Endothelial cell of umbilical vein (primary cell): ENCODE measurements at regions not wholly inside any gene's neighbourhood (a gene's known extent, or its start where the extent isn't known, plus 50 kb on each side); places are given as distances from the start of the nearest gene placed in this dataset.

Experiments used
- BruUV-seq: library from RNA; stranded (reverse); fragments of 400-500 nt; replicated peaks from 2 replicates; lab custom pipeline; 2021; lab: Mats Ljungman, UMichigan
- CTCF ChIA-PET: fragments of 300-600, 350-600 bp; sonication (Branson Sonifier 250); formaldehyde crosslinking; loops from one replicate; lab custom pipeline; 2021; ENCODE audit warnings: antibody characterized with exemption, inconsistent platforms; lab: Charles Lee
- POLR2A ChIA-PET: fragments of 300-600, 350-600 bp; sonication (Branson Sonifier 250); formaldehyde crosslinking; loops from one replicate; lab custom pipeline; 2021; ENCODE audit warnings: antibody characterized with exemption, inconsistent platforms; lab: Charles Lee
- DNase-seq: peaks from one replicate; pipeline ENCODE4 v3.0.0-alpha.2; 2011; ENCODE audit warnings: low read depth, low spot score
- FAIRE-seq: peaks from 2 replicates; lab custom pipeline; 2011; peaks lifted over from hg19 to GRCh38; lab: Jason Lieb, UNC
- H2AFZ ChIP-seq: 2 replicates; pipeline ENCODE4 v1.6.0; 2012; ENCODE audit warnings: low read depth, low read length, control low read depth, inconsistent platforms
- H3K27ac ChIP-seq: 2 replicates; pipeline ENCODE4 v1.5.1; 2011; ENCODE audit warnings: low read depth, mild to moderate bottlenecking, control low read depth, low read length, moderate library complexity; ENCODE audit not compliant: insufficient read depth
- H3K27me3 ChIP-seq, 2 experiments: 2 replicates each; pipeline versions ENCODE4 v1.6.0 to v1.6.1; 2011; ENCODE audit warnings: low read length in 2 of 2, mixed read lengths in 1 of 2; ENCODE audit not compliant: control insufficient read depth in 2 of 2, insufficient read depth in 2 of 2
- H3K36me3 ChIP-seq, 2 experiments: 2 replicates in 1 of 2; 3 replicates in 1 of 2; pipeline ENCODE4 v1.5.1; 2011; ENCODE audit warnings: low read length in 2 of 2, mild to moderate bottlenecking in 1 of 2, moderate library complexity in 1 of 2; ENCODE audit not compliant: control insufficient read depth in 2 of 2, insufficient read depth in 2 of 2; ENCODE audit errors: extremely low read depth in 1 of 2
- H3K4me1 ChIP-seq: 3 replicates; pipeline ENCODE4 v1.5.1; 2011; ENCODE audit warnings: mild to moderate bottlenecking, low read length; ENCODE audit not compliant: control insufficient read depth, insufficient read depth; ENCODE audit errors: extremely low read depth
- H3K4me2 ChIP-seq: 2 replicates; pipeline ENCODE4 v1.6.1; 2011; ENCODE audit warnings: low read length, control low read depth, mixed read lengths; ENCODE audit not compliant: insufficient read depth
- H3K4me3 ChIP-seq, 3 experiments: fragments of 200-600 bp in 1 of 3; sonication (generic), shearing (Covaris generic) in 1 of 3; replicated peaks in 1 of 3; 2 replicates each; pipeline ENCODE4 v1.5.1; 2011 to 2016; ENCODE audit warnings: control low read depth in 3 of 3, low read length in 3 of 3, mild to moderate bottlenecking in 2 of 3, inconsistent platforms in 1 of 3, low read depth in 1 of 3, moderate library complexity in 1 of 3; ENCODE audit not compliant: insufficient read depth in 1 of 3
- H3K79me2 ChIP-seq: 2 replicates; pipeline ENCODE4 v1.6.0; 2012; ENCODE audit warnings: low read length, inconsistent platforms; ENCODE audit not compliant: control insufficient read depth, insufficient read depth
- H3K9ac ChIP-seq: replicated peaks from 2 replicates; pipeline ENCODE3; 2011; ENCODE audit warnings: low read length, control low read depth; ENCODE audit not compliant: insufficient read depth; ENCODE audit errors: extremely low read depth
- H3K9me1 ChIP-seq: replicated peaks from 3 replicates; pipeline ENCODE4 v1.6.0; 2011; ENCODE audit warnings: mild to moderate bottlenecking, low read length; ENCODE audit not compliant: control insufficient read depth, insufficient read depth; ENCODE audit errors: extremely low read depth
- H3K9me3 ChIP-seq: replicated peaks from 2 replicates; pipeline ENCODE4 v1.5.1; 2012; ENCODE audit warnings: low read length, inconsistent platforms; ENCODE audit not compliant: control insufficient read depth, insufficient read depth
- H4K20me1 ChIP-seq: replicated peaks from 2 replicates; pipeline ENCODE3; 2011; ENCODE audit warnings: mild to moderate bottlenecking, low read length; ENCODE audit not compliant: control insufficient read depth, insufficient read depth; ENCODE audit errors: extremely low read depth
- EZH2 ChIP-seq: IDR thresholded peaks from 2 replicates; pipeline ENCODE4 v1.6.1; 2012; ENCODE audit warnings: borderline replicate concordance, low read depth, mild to moderate bottlenecking, moderate library complexity, low read length, inconsistent platforms; ENCODE audit not compliant: severe bottlenecking
- FOS ChIP-seq: IDR thresholded peaks from 2 replicates; pipeline ENCODE4 v1.6.1; 2011; ENCODE audit warnings: mild to moderate bottlenecking, low read length, moderate library complexity, borderline replicate concordance; ENCODE audit not compliant: insufficient read depth
- GATA2 ChIP-seq: IDR thresholded peaks from 2 replicates; pipeline ENCODE4 v1.7.0; 2011; ENCODE audit warnings: low read depth, mild to moderate bottlenecking, moderate library complexity, mixed read lengths, low read length; ENCODE audit not compliant: insufficient read length, insufficient read depth
- JUN ChIP-seq: IDR thresholded peaks from 2 replicates; pipeline ENCODE4 v1.6.1; 2011; ENCODE audit warnings: borderline replicate concordance, low read depth; ENCODE audit not compliant: insufficient read length, insufficient read depth
- MAX ChIP-seq: IDR thresholded peaks from 2 replicates; pipeline ENCODE4 v1.6.1; 2011; ENCODE audit not compliant: insufficient read depth, insufficient read length
- MYC ChIP-seq: IDR thresholded peaks from one replicate; pipeline ENCODE4 v1.6.1; 2011; ENCODE audit warnings: mild to moderate bottlenecking, low read depth, low read length
- POLR2A ChIP-seq: IDR thresholded peaks from 2 replicates; pipeline ENCODE4 v1.6.1; 2012; ENCODE audit warnings: low read depth, mild to moderate bottlenecking, control low read depth, low read length
- POLR2AphosphoS5 ChIP-seq: IDR thresholded peaks from 2 replicates; pipeline ENCODE4 v1.6.1; 2012; ENCODE audit warnings: low read depth, mild to moderate bottlenecking, control low read depth, low read length, moderate library complexity; ENCODE audit not compliant: insufficient read depth
- dilution Hi-C: fragments of 300-500 bp; cut with MboI; formaldehyde crosslinking; loops from one replicate; pipeline ENCODE4 v1.15.0; 2019; ENCODE audit warnings: low sequenced_read_pairs; ENCODE audit not compliant: extremely low pct_ligation_motif_present
- intact Hi-C: fragments of 100-400 bp; cut with micrococcal nuclease; formaldehyde crosslinking; loops from one replicate; pipeline ENCODE4 v1.10.0; 2022
- TF ChIP-seq, protein P1 (sequence below), 2 donors: IDR thresholded peaks; 1 replicate in 1 of 2; 2 replicates in 1 of 2; pipeline ENCODE4 v1.5.1; 2011; ENCODE audit warnings: low read length in 2 of 2, mild to moderate bottlenecking in 2 of 2, moderate library complexity in 2 of 2, control low read depth in 1 of 2, inconsistent platforms in 1 of 2, low read depth in 1 of 2; ENCODE audit not compliant: insufficient read depth in 1 of 2; ENCODE audit errors: extremely low read depth in 1 of 2

DNA sequence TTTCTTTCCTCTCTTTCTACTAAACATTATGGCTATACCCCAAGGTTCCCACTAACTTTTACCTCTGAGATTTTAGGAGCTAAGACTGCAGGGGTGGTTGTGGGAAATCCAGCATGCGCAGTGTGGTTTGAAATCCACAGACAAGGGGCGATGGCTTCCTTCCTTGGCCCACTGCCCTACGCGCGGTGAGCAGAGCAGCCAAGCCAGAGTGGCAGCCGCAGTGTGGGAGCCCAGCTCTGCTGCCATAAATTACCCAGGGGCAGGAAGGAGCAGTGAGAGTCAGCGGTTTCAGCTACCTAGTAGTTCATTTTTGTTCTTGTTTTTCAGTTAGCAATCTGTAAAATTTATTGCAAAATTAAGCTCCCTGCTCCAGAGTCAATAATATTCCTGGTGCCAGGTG, 101.4 kb downstream of the BMP2 start:
- FAIRE-seq (no peak), DNase-seq (no peak)
- H3K4me1 ChIP-seq, result no peaks in the 10 kb centered on the region
- no peaks in the 10 kb centered on the region for H4K20me1 ChIP-seq
- intact Hi-C loops (no loop called here), dilution Hi-C loops (no loop called here)
- no peak overlapping the region for H3K9ac ChIP-seq
- H2AFZ ChIP-seq, result no peak overlapping the region
- peaks cover 5 to 33% of the 10 kb centered on the region in 2 experiments for H3K27me3 ChIP-seq
- POLR2A ChIA-PET, result no interaction called here
- no peaks in the 10 kb centered on the region for H3K9me1 ChIP-seq
- no peaks in the 10 kb centered on the region for H3K79me2 ChIP-seq
- no peak for TF ChIP-seq MAX
- no peak for TF ChIP-seq POLR2A
- TF ChIP-seq EZH2, result no peak
- TF ChIP-seq GATA2, result no peak
- TF ChIP-seq MYC, result no peak
- no peak for TF ChIP-seq FOS
- TF ChIP-seq, protein P1, sequence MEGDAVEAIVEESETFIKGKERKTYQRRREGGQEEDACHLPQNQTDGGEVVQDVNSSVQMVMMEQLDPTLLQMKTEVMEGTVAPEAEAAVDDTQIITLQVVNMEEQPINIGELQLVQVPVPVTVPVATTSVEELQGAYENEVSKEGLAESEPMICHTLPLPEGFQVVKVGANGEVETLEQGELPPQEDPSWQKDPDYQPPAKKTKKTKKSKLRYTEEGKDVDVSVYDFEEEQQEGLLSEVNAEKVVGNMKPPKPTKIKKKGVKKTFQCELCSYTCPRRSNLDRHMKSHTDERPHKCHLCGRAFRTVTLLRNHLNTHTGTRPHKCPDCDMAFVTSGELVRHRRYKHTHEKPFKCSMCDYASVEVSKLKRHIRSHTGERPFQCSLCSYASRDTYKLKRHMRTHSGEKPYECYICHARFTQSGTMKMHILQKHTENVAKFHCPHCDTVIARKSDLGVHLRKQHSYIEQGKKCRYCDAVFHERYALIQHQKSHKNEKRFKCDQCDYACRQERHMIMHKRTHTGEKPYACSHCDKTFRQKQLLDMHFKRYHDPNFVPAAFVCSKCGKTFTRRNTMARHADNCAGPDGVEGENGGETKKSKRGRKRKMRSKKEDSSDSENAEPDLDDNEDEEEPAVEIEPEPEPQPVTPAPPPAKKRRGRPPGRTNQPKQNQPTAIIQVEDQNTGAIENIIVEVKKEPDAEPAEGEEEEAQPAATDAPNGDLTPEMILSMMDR (IDR thresholded peaks at IDR 0.05; ENCODE audit: extremely low read depth in 1 of 2, insufficient read depth in 1 of 2, low read depth in 1 of 2, low read length in 2 of 2), result no peak
- no peak for TF ChIP-seq POLR2AphosphoS5
- no peak for TF ChIP-seq JUN
- H3K27ac ChIP-seq, result no peak overlapping the region
- no peak overlapping the region for H3K4me3 ChIP-seq
- H3K4me2 ChIP-seq, result no peak overlapping the region
- H3K9me3 ChIP-seq, result no peaks in the 10 kb centered on the region
- H3K36me3 ChIP-seq, result no peaks in the 10 kb centered on the region
- BruUV-seq, result no TSS peak
- CTCF ChIA-PET, result no interaction called here
